ENCODE measurements at regions not wholly inside any gene's neighbourhood (a gene's known extent, or its start where the extent isn't known, plus 50 kb on each side); places are given as distances from the start of the nearest gene placed in this dataset.

DNA sequence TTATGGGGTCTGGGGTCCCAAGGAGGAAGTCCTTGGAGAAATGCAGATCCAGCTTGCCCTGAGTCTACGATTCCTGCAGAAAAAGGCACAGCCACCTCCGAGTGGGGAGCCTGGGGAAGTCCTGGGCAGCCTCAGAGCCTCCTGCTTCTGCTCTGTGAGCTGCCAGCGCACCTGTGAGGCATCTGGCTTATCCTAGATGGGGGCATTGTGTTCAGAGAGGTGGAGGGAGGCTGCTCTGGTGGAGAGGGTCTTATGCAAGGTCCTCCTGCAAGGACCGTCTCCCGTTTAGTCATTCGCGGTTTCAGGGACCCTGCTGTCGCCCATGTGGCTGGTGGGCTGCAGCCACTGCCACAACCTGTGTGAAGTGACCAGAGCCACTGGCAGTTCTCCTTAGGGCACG, 53.0 kb upstream of the PRMT8 start:
- in situ Hi-C loops (cut with HindIII; ENCODE audit: low sequenced_read_pairs) = no loop called here
- no peak for DNase-seq (ENCODE audit: low read depth)
- no peak overlapping the region for H3K4me3 ChIP-seq (ENCODE audit: low read depth, low read length)
- TF ChIP-seq, protein P1, sequence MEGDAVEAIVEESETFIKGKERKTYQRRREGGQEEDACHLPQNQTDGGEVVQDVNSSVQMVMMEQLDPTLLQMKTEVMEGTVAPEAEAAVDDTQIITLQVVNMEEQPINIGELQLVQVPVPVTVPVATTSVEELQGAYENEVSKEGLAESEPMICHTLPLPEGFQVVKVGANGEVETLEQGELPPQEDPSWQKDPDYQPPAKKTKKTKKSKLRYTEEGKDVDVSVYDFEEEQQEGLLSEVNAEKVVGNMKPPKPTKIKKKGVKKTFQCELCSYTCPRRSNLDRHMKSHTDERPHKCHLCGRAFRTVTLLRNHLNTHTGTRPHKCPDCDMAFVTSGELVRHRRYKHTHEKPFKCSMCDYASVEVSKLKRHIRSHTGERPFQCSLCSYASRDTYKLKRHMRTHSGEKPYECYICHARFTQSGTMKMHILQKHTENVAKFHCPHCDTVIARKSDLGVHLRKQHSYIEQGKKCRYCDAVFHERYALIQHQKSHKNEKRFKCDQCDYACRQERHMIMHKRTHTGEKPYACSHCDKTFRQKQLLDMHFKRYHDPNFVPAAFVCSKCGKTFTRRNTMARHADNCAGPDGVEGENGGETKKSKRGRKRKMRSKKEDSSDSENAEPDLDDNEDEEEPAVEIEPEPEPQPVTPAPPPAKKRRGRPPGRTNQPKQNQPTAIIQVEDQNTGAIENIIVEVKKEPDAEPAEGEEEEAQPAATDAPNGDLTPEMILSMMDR (IDR thresholded peaks at IDR 0.05; ENCODE audit: low read depth, low read length, missing control alignments) = no peak

DNA sequence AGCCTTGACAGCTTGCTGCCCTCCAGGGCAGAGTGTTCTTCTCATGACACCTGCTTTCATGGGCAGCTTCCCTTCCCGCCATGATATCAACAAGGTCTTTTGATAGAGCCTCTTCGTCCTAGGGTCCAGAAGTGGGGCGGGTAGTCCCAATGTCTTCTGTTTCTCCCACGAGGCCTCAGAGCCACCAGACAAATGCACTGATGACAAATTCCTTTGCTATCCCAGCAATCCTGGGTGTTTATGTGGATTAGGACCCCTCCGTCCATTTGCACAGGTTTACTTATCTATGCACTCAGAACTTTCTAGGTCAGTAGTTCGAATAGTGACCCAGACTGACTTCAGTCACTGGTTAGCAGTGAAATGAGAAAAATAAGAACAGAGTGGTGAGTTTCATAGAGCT, 52.6 kb upstream of the PRMT8 start:
- in situ Hi-C loops (cut with HindIII; ENCODE audit: low sequenced_read_pairs) = no loop called here
- DNase-seq (ENCODE audit: low read depth) = no peak
- TF ChIP-seq, protein P1 (IDR thresholded peaks at IDR 0.05; ENCODE audit: low read depth, low read length, missing control alignments) = no peak
- no peak overlapping the region for H3K4me3 ChIP-seq (ENCODE audit: low read depth, low read length)

Data from astrocyte of the cerebellum (primary cell).